ENCODE measurements at regions not wholly inside any gene's neighbourhood (a gene's known extent, or its start where the extent isn't known, plus 50 kb on each side); places are given as distances from the start of the nearest gene placed in this dataset.

DNA sequence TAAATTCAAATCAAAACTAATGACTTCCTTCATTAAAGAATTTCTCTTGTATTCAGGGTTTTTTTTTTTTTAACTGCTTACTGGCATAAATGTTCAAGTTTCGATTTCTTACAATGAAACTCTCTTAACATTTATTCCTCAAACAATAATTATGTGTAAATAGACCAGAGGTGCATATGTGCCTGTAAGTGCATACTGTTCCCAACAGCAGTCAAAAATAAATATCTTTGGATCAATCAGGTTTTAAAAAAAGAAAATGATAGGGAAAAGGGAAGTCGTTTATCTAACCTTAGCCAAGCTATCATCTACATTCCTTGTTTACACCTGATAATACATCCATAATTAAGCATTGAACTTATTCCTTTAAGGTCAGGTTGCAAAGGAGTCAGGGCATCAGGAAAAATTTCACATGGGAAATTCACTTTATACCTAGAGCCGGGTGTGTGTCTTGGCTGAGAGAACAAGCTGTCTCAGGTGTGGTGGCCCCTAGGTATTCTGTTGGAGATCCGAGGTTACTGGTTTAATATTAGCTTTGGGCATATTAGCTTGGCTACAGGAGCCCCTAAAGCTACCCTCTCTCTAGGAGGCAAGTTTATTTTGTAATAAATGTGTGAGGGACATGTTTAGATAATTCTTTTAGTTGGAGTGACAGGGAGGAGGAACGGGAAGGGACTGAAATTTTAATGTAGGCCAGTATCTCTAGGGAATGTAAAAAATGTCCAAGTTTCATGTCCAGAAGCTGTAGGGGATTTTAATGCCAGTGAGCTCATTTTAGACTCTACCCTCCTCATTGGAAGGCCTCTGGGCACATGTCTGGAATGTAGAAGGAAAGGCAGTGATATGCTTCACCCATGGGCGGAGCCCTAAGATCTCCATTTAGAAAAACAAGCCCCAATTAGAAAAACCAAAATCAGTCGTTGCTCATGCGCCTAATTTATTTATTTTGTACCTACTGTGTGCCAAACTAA is 327.9 kb upstream of the PROX1 start:
- TF ChIP-seq YY1 (IDR thresholded peaks at IDR 0.05; ENCODE audit: insufficient read depth, insufficient read length) (no peak), ZNF274 (IDR thresholded peaks at IDR 0.05; ENCODE audit: low read depth, low read length) (no peak), SUZ12 (IDR thresholded peaks at IDR 0.05; ENCODE audit: extremely low read depth, insufficient read depth, insufficient read length) (no peak)
